HEK293 (cell line): ENCODE measurements at regions not wholly inside any gene's neighbourhood (a gene's known extent, or its start where the extent isn't known, plus 50 kb on each side); places are given as distances from the start of the nearest gene placed in this dataset.

Experiments used
- CTCF ChIA-PET: fragments of 350-600 bp; formaldehyde crosslinking; extraction: SDS; loops from one replicate; lab custom pipeline; 2021; ENCODE audit warnings: antibody characterized with exemption; lab: Yijun Ruan, JAX
- POLR2A ChIA-PET: fragments of 300-600 bp; formaldehyde crosslinking; extraction: SDS; loops from one replicate; lab custom pipeline; 2020; ENCODE audit warnings: antibody characterized with exemption, inconsistent platforms; lab: Yijun Ruan, JAX
- H3K27ac ChIP-seq: fragments of 200-500 bp; sonication (Bioruptor generic); 2 replicates; pipeline ENCODE4 v1.5.1; 2014; ENCODE audit warnings: low read depth, low read length, control low read depth, inconsistent platforms; ENCODE audit errors: extremely low read depth
- H3K36me3 ChIP-seq, 2 experiments: fragments of 200-500 bp in 1 of 2; sonication (Bioruptor generic) in 1 of 2; 1 replicate in 1 of 2; 2 replicates in 1 of 2; pipeline ENCODE4 v1.5.1; 2014 to 2017; ENCODE audit warnings: inconsistent platforms in 2 of 2, low read length in 2 of 2; ENCODE audit not compliant: control insufficient read depth in 2 of 2, insufficient read depth in 1 of 2
- H3K4me1 ChIP-seq: fragments of 200-500 bp; sonication (Bioruptor generic); 2 replicates; pipeline ENCODE4 v1.5.1; 2014; ENCODE audit warnings: mild to moderate bottlenecking, low read length, inconsistent platforms; ENCODE audit not compliant: control insufficient read depth, insufficient read depth
- H3K4me3 ChIP-seq: 2 replicates; pipeline ENCODE4 v1.5.1; 2011; ENCODE audit warnings: low read depth, mild to moderate bottlenecking, control low read depth, low read length, moderate library complexity
- H3K9me3 ChIP-seq: fragments of 200-500 bp; sonication (Bioruptor generic); 2 replicates; pipeline ENCODE4 v1.5.1; 2014; ENCODE audit warnings: low read depth, low read length, inconsistent platforms; ENCODE audit not compliant: control insufficient read depth, insufficient read depth
- BCL6B ChIP-seq: fragments of 450-650 bp; formaldehyde crosslinking; IDR thresholded peaks from 2 replicates; pipeline ENCODE4 v1.5.1; 2017; ENCODE audit warnings: missing biosample characterization, missing genetic modification characterization
- FEZF1 ChIP-seq: fragments of 450-650 bp; formaldehyde crosslinking; IDR thresholded peaks from 2 replicates; pipeline ENCODE4 v1.5.1; 2016; ENCODE audit warnings: missing biosample characterization, missing genetic modification characterization
- KLF10 ChIP-seq: fragments of 450-650 bp; IDR thresholded peaks from 2 replicates; pipeline ENCODE4 v1.5.1; 2018; ENCODE audit warnings: missing biosample characterization, mild to moderate bottlenecking, missing genetic modification characterization
- KLF17 ChIP-seq: fragments of 450-650 bp; formaldehyde crosslinking; IDR thresholded peaks from 2 replicates; pipeline ENCODE4 v1.5.1; 2016; ENCODE audit warnings: missing biosample characterization, missing genetic modification characterization
- SP7 ChIP-seq: fragments of 450-650 bp; formaldehyde crosslinking; IDR thresholded peaks from 2 replicates; pipeline ENCODE4 v1.5.1; 2016; ENCODE audit warnings: missing biosample characterization, missing genetic modification characterization
- TRIM28 ChIP-seq: IDR thresholded peaks from 2 replicates; pipeline ENCODE4 v1.6.1; 2011; ENCODE audit warnings: low read length, control low read depth, borderline replicate concordance
- TSHZ1 ChIP-seq: fragments of 450-650 bp; formaldehyde crosslinking; IDR thresholded peaks from 2 replicates; pipeline ENCODE4 v1.5.1; 2016; ENCODE audit warnings: missing biosample characterization, missing genetic modification characterization, borderline replicate concordance
- ZBTB17 ChIP-seq: fragments of 450-650 bp; formaldehyde crosslinking; IDR thresholded peaks from 2 replicates; pipeline ENCODE4 v1.5.1; 2016; ENCODE audit warnings: missing biosample characterization, missing genetic modification characterization
- ZBTB48 ChIP-seq: fragments of 450-650 bp; formaldehyde crosslinking; IDR thresholded peaks from 2 replicates; pipeline ENCODE4 v1.5.1; 2016; ENCODE audit warnings: missing biosample characterization, missing genetic modification characterization
- ZEB2 ChIP-seq: fragments of 450-650 bp; formaldehyde crosslinking; IDR thresholded peaks from 2 replicates; pipeline ENCODE4 v1.5.1; 2016; ENCODE audit warnings: missing biosample characterization, missing genetic modification characterization
- ZNF10 ChIP-seq: fragments of 450-650 bp; formaldehyde crosslinking; IDR thresholded peaks from 2 replicates; pipeline ENCODE4 v1.5.1; 2017; ENCODE audit warnings: missing biosample characterization, missing genetic modification characterization
- ZNF114 ChIP-seq: fragments of 450-650 bp; formaldehyde crosslinking; IDR thresholded peaks from 2 replicates; pipeline ENCODE4 v1.5.0; 2017; ENCODE audit warnings: missing biosample characterization, missing genetic modification characterization
- ZNF133 ChIP-seq: fragments of 450-650 bp; formaldehyde crosslinking; IDR thresholded peaks from 2 replicates; pipeline ENCODE4 v1.5.1; 2016; ENCODE audit warnings: missing biosample characterization, missing genetic modification characterization
- ZNF16 ChIP-seq: fragments of 450-650 bp; formaldehyde crosslinking; IDR thresholded peaks from 2 replicates; pipeline ENCODE4 v1.5.1; 2016; ENCODE audit warnings: low read depth, missing biosample characterization, missing genetic modification characterization
- ZNF223 ChIP-seq: fragments of 450-650 bp; formaldehyde crosslinking; IDR thresholded peaks from 2 replicates; pipeline ENCODE4 v1.5.1; 2016; ENCODE audit warnings: missing biosample characterization, missing genetic modification characterization
- ZNF248 ChIP-seq: fragments of 450-650 bp; formaldehyde crosslinking; IDR thresholded peaks from 2 replicates; pipeline ENCODE4 v1.5.1; 2017; ENCODE audit warnings: missing biosample characterization, missing genetic modification characterization
- ZNF266 ChIP-seq: fragments of 450-650 bp; formaldehyde crosslinking; IDR thresholded peaks from 2 replicates; pipeline ENCODE4 v1.5.1; 2016; ENCODE audit warnings: missing biosample characterization, missing genetic modification characterization, low read depth
- ZNF280C ChIP-seq: fragments of 450-650 bp; formaldehyde crosslinking; IDR thresholded peaks from 2 replicates; pipeline ENCODE4 v1.5.1; 2016; ENCODE audit warnings: missing biosample characterization, missing genetic modification characterization
- ZNF394 ChIP-seq: fragments of 450-650 bp; formaldehyde crosslinking; IDR thresholded peaks from 2 replicates; pipeline ENCODE4 v1.5.1; 2016; ENCODE audit warnings: missing biosample characterization, missing genetic modification characterization, mild to moderate bottlenecking, moderate library complexity, borderline replicate concordance
- ZNF558 ChIP-seq: fragments of 450-650 bp; formaldehyde crosslinking; IDR thresholded peaks from 2 replicates; pipeline ENCODE4 v1.5.1; 2016; ENCODE audit warnings: missing biosample characterization, missing genetic modification characterization
- ZNF596 ChIP-seq: fragments of 450-650 bp; IDR thresholded peaks from 2 replicates; pipeline ENCODE4 v1.5.0; 2018; ENCODE audit warnings: missing biosample characterization, mild to moderate bottlenecking, missing genetic modification characterization, moderate library complexity
- ZNF600 ChIP-seq: fragments of 450-650 bp; formaldehyde crosslinking; IDR thresholded peaks from 2 replicates; pipeline ENCODE4 v1.5.1; 2016; ENCODE audit warnings: missing biosample characterization, missing genetic modification characterization
- ZNF610 ChIP-seq: fragments of 450-650 bp; formaldehyde crosslinking; IDR thresholded peaks from 2 replicates; pipeline ENCODE4 v1.5.1; 2016; ENCODE audit warnings: missing biosample characterization, missing genetic modification characterization, borderline replicate concordance
- ZNF623 ChIP-seq: fragments of 450-650 bp; formaldehyde crosslinking; IDR thresholded peaks from 2 replicates; pipeline ENCODE4 v1.5.1; 2016; ENCODE audit warnings: missing biosample characterization, missing genetic modification characterization
- ZNF677 ChIP-seq: fragments of 450-650 bp; IDR thresholded peaks from 2 replicates; pipeline ENCODE4 v1.5.0; 2018; ENCODE audit warnings: missing biosample characterization, mild to moderate bottlenecking, missing genetic modification characterization, moderate library complexity
- ZNF701 ChIP-seq: fragments of 450-650 bp; formaldehyde crosslinking; IDR thresholded peaks from 2 replicates; pipeline ENCODE4 v1.5.1; 2016; ENCODE audit warnings: missing biosample characterization, missing genetic modification characterization
- ZNF776 ChIP-seq: fragments of 450-650 bp; formaldehyde crosslinking; IDR thresholded peaks from 2 replicates; pipeline ENCODE4 v1.5.0; 2017; ENCODE audit warnings: missing biosample characterization, missing genetic modification characterization, borderline replicate concordance
- ZNF837 ChIP-seq: fragments of 450-650 bp; formaldehyde crosslinking; IDR thresholded peaks from 2 replicates; pipeline ENCODE4 v1.5.1; 2016; ENCODE audit warnings: missing biosample characterization, missing genetic modification characterization
- ZSCAN30 ChIP-seq: fragments of 450-650 bp; IDR thresholded peaks from 2 replicates; pipeline ENCODE4 v1.5.1; 2018; ENCODE audit warnings: missing biosample characterization, mild to moderate bottlenecking, missing genetic modification characterization, moderate library complexity
- ZXDB ChIP-seq: fragments of 450-650 bp; formaldehyde crosslinking; IDR thresholded peaks from 2 replicates; pipeline ENCODE4 v1.5.1; 2016; ENCODE audit warnings: missing biosample characterization, missing genetic modification characterization

GRCh38 chr1:68975212-68975933 lies 478.5 kb upstream of the DEPDC1 start:
- no peaks in the 10 kb centered on the region for H3K9me3 ChIP-seq
- no peak overlapping the region for H3K27ac ChIP-seq
- CTCF ChIA-PET: interaction anchor here (0.6 to 1.4 kb wide), 2 partner anchors 762 to 1426 kb away, joined by 3 to 5 read pairs; no protein-coding TSS in a partner anchor
- no peak for TF ChIP-seq ZNF16
- TF ChIP-seq ZNF248 (tag by site-specific recombination): no peak
- TF ChIP-seq KLF17: no peak
- no peak for TF ChIP-seq ZNF623 (tag by site-specific recombination)
- TF ChIP-seq ZNF266 (tag by site-specific recombination): no peak
- no peak for TF ChIP-seq ZXDB
- TF ChIP-seq ZNF10 (tag by site-specific recombination): no peak
- TF ChIP-seq ZNF223: no peak
- TF ChIP-seq KLF10 (tag by site-specific recombination): no peak
- no peak for TF ChIP-seq BCL6B
- TF ChIP-seq ZNF776 (tag by site-specific recombination): no peak
- no peak for TF ChIP-seq ZBTB48 (tag by site-specific recombination)
- TF ChIP-seq ZNF837: no peak
- no peak for TF ChIP-seq ZEB2 (tag by site-specific recombination)
- TF ChIP-seq ZNF280C (tag by site-specific recombination): no peak
- no peak for TF ChIP-seq ZNF114 (tag by site-specific recombination)
- no peak for TF ChIP-seq SP7 (tag by site-specific recombination)
- TF ChIP-seq ZNF610 (tag by site-specific recombination): no peak
- TF ChIP-seq ZNF600: no peak
- TF ChIP-seq TRIM28: no peak
- H3K4me3 ChIP-seq: no peak overlapping the region
- POLR2A ChIA-PET: no interaction called here
- no peaks in the 10 kb centered on the region for H3K4me1 ChIP-seq
- H3K36me3 ChIP-seq: no peaks in the 10 kb centered on the region

GRCh38 chr1:68976916-68977610 lies 480.2 kb upstream of the DEPDC1 start:
- CTCF ChIA-PET: interaction anchor here (0.7 kb wide), 1 partner anchor 9 kb away, joined by 3 read pairs; no protein-coding TSS in a partner anchor
- no peaks in the 10 kb centered on the region for H3K36me3 ChIP-seq
- H3K9me3 ChIP-seq: no peaks in the 10 kb centered on the region
- no peak overlapping the region for H3K4me3 ChIP-seq
- POLR2A ChIA-PET: no interaction called here
- H3K4me1 ChIP-seq: no peaks in the 10 kb centered on the region
- no peak overlapping the region for H3K27ac ChIP-seq
- TF ChIP-seq TSHZ1 (tag by site-specific recombination) (no peak), ZNF677 (tag by site-specific recombination) (no peak), ZSCAN30 (no peak), FEZF1 (no peak), ZNF558 (tag by site-specific recombination) (no peak), ZNF596 (no peak), ZNF133 (tag by site-specific recombination) (no peak), ZBTB17 (tag by site-specific recombination) (no peak), ZNF394 (tag by site-specific recombination) (no peak), ZBTB48 (tag by site-specific recombination) (no peak), ZNF701 (tag by site-specific recombination) (no peak)
